Hematopoietic multipotent progenitor cell (in vitro differentiated cells): ENCODE measurements at regions not wholly inside any gene's neighbourhood (a gene's known extent, or its start where the extent isn't known, plus 50 kb on each side); places are given as distances from the start of the nearest gene placed in this dataset.

Source experiments
- DNase-seq, 3 donors: peaks; one replicate each; pipeline ENCODE4 v3.0.0-alpha.2; 2011 to 2015; ENCODE audit warnings: low read depth in 2 of 3, low spot score in 2 of 3

DNA sequence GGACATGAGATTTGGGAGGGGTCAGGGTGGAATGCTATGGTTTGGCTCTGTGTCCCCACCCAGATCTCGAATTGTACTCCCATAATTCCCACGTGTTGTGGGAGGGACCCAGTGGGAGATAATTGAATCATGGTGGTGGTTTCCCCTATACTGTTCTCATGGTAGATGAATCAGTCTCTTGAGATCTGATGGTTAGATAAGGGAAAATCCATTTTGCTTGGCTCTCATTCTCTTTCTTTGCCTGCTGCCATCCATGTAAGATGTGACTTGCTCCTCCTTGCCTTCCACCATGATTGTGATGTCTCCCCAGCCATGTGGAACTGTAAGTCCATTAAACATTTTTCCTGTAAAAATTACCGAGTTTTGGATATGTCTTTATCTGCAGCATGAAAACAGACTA, 80.9 kb upstream of the GALNT5 start:
- DNase-seq: no peak

DNA sequence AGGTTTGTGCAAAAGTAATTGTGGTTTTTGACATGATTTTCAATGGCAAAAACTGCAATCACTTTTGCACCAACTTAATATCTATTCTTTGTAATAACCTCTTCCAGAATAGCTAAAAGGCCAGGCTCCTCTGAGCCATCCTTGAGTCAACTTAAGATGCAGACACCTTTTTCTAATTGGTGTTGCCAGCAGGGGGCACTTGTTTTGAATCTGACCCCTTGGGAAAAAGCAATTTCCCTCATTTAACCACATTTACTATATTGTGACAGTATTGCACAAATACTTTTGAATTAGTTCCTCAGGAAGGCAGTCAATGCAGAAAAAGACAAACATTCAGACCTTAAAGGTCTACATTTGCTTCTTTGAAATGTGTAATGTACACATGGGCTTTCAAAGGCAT, 78.6 kb upstream of the GALNT5 start:
- DNase-seq: no peak

DNA sequence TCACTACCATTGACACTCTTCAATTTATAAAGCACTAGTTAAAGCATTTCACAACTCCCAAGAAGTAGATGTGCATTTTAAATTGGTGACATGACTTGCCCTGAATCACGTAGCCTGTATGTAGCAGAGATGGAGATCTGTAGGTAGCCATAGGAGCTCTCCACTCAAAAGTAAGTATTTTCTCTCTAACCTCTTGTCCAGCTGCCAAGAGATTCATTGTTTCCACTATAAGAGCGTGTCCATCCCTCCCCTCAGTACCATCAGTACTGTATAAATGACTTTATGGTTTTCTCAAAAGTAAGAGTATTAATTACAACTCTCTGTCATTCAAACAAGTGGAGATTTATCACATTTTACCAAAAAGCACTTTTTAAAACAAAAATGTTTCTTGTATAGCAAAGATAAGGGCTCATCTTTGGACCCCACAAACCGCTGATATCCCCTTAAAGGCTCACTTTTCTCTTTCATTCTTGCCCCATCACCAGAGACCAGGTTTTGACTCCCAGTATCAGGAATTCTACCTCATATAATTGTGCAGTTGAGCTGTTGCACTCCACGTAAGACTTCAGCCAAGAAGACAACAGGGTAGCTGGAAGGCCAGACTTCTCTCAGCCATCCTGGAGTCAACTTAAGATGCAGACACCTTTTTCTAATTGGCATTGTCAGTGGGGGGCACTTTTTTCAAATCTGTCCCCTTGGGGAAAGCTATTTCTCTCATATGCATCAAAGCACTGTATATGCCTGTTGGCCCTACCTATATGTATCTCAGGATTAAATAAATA, 78.0 kb upstream of the GALNT5 start:
- no peak for DNase-seq

DNA sequence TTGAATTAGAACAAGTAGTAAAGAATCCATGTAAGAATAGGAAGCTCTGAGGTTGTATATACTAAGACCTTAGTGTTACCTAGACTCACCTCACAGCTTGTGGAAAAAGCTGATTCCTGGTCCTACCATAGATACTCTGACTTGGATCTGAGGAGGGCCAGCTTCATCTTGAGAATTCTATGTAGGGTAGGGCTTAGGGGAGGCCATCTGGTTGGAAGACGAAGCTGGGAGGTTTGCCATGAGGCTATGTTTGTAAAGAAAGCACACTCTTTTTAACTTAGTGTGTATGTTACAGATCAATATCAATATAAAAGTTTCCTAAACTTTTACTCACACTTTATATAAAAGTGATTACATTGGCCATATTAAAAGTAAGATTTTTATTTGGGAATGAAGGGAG, 77.1 kb upstream of the GALNT5 start:
- DNase-seq: no peak

DNA sequence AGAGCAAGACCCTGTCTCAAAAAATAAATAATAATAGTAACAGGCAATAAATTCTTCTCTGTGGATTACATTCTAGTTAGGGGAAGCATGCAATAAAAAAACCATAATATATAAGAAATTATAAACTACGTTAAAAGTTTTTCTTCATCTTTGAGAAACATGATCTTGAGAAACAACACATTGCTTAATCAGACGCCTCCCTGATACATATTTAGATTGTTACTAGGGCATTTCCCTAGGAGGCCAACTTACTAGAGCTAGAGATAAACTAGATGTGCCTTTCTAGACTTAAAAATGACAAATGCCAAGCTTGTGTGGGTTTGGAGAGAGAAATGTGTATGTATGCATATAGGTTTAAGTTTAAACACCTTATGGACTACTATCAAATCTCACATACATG, 76.3 kb upstream of the GALNT5 start:
- no peak for DNase-seq

DNA sequence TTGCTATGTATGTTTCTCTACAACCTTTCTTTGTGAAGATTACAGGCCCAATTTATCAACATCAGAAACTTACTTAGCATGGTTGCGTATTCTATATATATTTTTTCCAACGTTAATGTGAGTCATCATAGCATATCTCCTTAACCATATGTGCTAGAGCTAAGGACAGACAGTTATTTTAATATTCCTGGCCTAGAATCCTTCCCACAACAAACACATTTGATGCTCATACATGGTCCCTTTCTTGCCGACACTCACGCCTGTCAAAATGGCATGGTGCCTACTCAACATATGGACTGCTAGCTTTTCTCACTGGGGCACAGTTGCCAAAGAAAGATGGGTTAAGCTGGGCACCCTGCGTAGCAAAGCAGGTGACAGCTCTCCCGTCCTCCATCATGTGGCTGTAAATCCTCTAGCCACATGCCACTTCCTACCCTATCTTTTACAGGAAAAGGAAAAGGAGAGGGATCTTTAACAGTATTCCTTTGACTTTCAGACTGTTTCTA, 75.2 kb upstream of the GALNT5 start:
- DNase-seq: no peak

DNA sequence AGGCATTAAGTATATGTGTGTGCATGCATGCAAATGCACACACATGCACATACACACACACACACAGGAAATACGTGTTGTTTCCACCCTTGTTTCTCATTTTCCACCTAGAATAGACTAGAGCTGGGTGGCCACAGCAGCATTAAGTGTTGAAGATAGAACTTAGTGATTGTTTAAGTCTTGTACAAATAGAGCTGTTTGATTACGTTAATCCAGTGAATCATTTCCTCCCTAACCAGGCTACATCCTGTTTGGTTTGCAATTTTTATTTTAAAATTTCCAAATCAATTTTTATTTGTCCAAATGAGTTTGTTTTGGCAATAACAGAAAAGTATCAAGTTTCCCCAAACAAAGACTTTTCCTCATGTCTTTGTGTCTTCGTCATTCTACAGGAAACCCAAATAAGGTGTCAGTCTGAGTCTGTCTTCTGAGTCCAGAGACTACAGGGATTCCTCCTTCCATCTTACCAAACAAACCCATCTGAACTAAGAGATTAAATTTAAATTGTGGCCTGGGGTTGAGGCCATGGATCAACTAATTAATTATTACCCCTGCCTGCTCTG, 74.6 kb upstream of the GALNT5 start:
- peak in 2 of 3 donors; percentile 8 to 13 for DNase-seq

DNA sequence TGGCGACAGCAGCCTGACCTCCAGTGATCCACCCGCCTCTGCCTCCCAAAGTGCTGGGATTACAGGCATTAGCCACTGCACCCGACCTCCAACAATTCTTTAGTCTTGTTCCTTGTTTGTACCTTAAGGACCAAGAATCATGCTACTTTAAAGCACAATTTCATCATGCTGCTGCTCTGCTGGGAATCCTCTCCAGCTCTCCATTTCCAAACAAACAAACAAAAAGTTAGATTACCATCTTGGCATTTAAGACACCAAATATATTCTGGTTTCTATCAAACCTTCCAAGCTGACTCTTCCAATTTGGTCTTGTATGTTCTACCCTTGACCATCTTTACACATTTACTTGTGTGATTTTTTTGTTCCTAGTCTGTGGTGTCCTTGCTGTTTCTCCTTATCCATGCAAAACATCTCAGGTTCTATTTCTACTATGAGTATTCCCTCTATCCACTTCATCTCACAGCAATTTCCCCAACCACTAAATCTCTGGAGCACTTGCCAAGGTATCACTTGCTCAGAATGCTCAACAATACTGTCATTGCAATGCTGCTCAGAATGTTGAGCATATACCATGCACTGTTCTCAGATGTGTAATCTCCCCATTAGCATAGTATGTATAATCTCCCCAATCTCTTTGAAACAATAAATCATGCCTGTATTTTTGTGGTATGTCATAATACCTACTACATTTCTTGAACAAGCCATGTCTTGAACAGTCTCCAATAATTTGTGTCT, 73.2 kb upstream of the GALNT5 start:
- no peak for DNase-seq

DNA sequence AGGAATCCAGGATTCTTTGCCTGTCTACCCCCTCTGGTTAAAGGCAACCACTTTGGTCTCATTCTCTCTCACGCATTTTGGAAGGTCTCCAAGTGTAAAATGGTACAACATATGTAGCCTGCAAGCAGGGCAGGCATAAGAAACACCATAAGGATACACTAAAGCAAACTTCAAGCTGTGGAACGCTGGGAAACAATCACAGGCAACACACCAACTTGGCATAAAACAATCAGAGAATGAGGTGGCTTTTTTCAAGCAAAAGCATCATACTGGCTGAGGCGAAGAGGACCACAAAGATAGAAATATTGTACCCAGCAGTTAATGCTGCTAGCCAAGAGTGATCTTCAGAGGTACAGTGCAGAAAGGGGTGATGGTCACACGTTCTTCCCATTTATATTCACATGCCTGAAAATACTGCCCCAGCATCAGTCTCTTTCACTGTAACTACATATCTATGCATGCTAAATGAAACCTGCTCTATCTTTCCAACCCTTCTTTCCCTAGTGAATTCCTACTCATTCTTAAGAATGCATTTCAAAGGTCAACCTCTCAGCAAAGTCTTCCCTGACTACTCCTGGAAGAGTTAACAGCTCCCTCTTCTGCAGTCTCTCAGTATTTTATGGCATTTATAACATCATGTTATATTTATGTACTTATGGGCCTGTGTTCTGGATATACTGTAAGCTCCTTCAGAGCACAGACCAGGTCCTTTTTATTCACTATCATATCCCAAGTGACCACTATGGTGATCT, 71.9 kb upstream of the GALNT5 start:
- no peak for DNase-seq

DNA sequence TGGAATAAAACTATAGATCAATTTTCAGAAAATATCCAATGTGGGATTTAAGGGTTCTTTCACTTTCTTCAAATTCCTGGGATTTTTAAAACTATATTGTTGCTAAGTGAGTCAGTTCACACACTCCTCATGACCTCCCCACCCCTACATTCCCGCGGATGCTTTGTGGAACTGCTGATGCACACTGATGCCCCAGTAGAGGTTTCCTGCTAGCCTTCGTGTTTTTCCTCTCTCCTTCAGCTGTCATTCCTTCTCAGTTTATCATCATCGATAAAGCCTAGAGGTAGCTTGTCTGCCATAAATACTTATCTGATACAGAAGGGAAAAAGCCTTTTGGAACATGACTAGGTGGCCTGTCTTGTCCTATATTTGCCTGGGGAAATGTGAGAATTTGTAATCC, 67.4 kb upstream of the GALNT5 start:
- DNase-seq: no peak

DNA sequence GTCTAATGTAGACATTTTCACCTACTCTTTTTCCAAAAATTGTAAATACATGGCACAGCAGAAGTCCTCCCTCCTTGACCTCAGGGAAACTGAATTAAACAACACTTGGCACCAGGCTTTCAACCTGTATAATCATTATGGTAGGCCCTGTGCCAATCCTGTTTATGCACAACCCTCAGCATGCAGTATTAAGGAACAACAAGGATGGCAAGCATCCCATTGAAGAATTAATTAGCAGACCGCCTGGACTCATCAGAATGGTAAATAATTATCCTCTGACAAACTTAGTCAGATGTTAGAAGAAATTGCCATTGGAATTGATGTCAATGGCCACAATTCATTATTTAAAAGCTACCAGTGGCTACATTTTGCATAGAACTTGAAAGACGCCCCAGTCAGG, 66.3 kb upstream of the GALNT5 start:
- DNase-seq: no peak

DNA sequence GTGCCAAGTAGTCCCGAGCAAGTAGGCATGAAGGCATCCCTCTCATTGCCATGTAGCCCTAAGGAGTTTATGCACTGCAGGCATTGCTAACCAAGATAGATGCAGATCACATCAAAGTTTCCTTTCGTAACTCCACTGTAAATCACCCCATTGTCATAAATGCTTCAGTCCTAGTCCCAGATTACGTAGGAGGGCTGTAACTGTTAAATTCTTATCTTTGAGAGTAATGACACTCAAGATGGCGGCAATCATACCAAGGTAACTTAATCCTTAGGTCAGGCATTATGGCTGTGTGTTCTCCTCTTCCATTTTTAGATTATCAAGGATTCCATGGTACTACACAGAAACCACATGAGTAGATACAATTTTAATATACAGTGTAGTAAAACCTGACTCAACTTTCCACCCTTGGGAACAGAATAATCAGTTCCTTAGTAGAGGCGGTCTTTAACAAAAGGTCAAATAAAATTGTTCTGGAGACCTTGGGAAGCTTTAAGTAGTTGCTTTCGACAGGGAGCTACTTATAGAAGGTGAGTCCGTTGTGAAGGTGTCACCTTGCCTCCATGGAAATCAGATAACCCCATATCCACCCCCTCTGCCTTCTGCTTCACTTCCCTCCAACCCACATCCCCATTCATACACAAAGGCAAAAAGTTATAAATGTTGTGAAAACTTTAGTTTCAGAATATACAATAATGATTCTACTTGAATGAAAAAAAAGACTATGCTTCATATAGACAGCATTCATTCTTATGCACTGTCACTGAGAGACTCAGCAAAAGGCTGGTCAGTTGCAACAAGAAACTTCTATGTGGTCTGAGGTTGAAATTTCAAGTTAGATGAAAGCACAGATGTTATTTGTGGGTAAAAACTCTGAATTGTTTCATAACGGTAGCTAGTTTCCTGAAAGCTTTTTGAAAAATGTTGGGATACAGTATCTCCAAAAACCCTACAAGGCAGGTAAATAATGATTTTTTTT, 64.8 kb upstream of the GALNT5 start:
- no peak for DNase-seq

DNA sequence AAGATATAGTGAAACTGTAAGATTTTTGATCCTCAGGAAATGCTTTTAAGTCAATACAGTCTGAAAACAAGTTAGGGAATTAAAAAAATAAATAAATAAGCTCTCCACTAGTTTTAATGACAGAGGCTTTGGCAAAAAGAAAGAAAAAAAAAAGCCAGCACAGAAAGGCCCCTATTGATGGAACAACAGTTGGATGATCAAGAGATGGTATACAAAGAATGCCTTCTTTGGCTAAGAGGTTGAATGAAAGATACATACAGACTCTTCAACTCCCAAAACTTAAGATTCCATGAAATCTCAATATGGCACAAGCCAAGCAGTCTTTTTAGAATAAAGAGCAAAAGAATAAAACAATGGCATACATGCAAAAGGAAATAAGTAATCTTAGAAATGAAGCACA, 64.0 kb upstream of the GALNT5 start:
- no peak for DNase-seq

DNA sequence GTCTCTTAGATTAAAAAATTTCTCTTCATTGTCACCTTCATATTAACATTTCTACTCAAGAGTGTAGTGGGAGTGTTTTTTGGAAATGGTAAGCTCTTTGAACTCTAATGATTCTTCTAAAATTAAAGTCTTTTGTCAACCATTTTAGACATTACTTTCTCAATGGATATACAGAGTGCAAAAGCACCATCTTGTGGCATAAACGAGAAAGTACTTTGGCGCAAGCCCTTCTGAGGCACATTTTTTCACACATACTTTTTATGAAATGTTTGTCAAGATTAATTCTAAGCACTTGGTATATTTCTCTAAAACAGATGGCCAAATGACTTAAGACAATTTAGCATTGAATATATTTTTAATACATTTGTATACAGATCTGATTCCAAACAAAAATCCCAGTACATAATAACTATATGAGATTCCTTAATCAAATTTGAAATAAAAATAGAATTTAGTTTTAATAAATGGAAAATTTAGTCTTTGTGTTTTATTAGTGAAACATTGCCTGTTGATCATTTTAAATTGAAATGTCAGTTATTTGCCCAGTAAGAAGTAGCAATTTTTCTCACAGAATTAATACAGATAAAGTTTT, 63.3 kb upstream of the GALNT5 start:
- DNase-seq: peak; percentile 4 to 74 (median 35)

DNA sequence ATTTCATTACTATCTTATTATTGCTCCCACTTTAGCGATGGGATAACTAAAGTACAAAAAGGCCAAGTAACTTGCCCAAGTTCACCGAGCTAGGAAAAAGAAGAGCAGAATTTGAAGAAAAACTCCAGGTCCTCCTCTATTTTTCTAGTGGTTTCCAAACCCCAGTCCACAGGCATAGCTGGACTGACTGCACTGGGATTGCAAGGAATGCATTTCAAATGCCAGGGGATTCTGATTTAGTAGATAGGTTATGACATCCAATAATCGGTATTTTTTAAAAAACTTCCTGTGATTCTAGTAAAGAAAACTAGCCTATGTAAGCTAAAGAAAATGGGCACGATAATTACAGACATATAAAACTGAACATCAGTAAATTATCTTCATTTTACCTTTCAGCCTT, 62.7 kb upstream of the GALNT5 start:
- DNase-seq: no peak

DNA sequence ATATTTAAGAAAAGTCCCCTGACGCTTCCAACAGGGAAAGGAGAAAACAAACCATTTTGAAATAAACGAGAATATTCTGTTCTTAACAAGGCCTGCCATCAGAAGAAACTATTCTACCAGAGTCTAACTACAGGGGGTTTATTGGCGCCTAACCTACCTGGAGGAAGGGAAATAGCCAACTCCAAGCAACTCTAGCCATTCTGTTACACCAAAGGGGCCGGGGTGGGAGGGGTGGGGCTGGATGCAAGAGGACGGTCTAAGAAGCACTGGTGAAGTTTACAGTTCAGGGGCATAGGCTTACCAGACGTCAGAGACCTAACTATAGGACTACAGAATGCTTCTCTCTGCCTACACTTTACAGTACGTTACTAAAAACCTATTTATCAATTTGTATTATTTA, 60.5 kb upstream of the GALNT5 start:
- no peak for DNase-seq

DNA sequence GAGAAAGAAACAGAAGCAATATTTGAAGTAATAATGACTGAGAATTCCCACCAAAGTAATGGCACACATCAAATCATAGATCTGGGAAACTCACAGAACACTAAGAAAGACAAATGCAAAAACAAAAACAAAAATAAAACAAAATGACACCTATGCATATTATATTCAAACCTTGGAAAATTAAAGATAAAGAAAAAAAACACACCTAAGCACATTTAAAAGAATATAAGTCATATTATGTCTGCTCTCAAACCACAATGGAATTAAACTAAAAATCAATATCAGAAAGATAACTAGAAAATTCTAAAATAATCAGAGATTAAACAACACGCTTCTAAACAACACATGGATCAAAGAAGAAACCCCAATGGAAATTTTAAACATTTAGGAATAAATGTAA, 59.7 kb upstream of the GALNT5 start:
- no peak for DNase-seq

DNA sequence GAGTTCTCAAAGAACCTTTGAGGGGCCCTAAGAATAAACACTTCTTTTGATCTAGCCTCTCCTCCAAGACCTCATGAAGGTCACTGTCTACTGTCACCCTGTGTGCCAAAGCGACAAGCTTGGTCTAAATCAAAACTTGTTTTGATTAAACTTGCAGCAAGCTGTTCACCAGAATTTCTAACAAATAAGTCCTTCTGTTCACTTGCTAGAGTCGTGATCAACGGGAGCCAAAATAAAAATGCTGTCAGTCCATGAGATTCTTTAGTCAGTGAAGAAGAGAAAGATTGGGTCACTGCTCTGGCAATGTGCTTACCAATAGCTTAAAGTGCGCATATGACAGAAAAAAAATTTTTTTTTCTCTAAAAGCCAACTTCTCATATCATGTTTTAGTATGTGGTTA, 53.9 kb upstream of the GALNT5 start:
- no peak for DNase-seq

DNA sequence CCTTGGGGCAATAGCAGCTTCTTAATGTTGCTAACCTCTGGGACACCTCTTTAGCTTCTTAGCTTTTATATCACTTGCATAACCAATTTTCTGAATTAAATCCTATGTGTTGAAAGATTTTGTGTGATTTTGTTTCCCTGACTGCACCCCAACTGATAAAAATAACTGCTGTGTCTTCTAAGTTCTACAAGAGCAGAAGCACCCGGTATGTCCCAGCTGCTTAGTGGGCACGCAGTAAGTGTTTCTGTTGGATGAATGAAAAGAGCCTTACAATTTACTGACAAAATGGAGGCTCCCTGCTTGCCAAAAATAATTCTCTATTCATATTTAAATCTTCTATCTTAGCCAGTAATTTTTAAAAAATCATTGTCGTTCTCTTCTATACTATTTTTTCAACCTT, 53.1 kb upstream of the GALNT5 start:
- DNase-seq: no peak

DNA sequence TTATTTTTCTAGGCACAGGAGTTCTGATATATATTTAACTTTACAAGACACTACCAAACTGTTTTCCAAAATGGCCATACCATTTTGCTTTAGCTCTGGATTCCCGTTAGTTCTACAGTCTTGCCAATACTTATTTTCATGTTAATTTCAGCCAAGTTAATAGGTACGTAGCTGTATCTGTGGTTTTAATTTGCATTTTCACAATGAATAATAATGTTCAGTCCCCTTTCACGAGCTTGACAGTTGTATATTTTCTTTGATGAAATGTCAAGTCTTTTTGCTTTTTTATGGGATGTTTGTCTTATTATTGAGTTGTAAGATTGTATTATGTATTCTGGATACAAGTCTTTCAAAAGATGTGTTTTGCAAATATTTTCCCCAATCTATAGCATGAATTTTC, 50.6 kb upstream of the GALNT5 start:
- no peak for DNase-seq
